DMS 273 treated with DMSO at 0.1 percent for 48 hours (cell line): ENCODE measurements at regions not wholly inside any gene's neighbourhood (a gene's known extent, or its start where the extent isn't known, plus 50 kb on each side); places are given as distances from the start of the nearest gene placed in this dataset.

Source experiments
- DNase-seq: peaks from one replicate; lab custom pipeline; 2025; lab: John Stamatoyannopoulos, UW

DNA sequence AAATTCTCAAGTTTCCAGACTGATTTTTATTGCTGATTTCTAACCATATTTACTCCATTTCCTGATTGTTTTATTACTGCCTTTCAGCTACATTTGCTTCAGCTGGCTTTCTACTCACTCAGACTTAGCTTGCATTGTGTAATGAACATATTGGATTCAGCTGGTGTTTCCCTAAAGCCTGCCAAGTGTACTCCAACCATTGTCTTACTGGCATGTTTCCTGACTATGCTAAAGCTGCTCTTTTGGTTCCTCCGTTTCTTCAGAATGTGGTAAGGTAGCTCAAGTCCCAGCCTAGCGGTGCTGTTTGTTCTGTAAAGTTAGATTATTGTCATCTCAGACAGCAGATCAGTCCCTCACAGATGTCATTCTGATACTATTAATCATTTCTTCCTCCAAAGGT, 53.1 kb upstream of the GLRA2 start:
- DNase-seq, result no peak

DNA sequence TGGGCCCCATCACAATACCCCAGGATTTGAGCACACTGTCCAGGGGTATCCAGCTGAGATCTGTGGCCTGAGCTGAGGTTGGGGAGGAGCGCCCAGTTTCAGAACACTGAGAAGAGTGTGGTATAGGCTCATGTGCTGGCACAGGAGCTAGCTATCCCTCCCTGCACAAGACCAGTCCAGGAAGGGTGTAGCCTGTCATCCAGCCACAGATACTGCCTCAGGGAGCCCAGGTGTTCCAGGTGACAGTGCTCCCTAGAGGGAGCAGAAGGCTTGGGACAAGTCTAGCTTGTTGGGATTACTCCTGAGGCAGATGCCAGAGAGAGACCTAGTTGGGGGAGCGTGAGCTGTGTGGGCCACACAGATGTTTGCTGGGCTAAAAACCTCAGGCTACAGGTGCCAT, 79.6 kb upstream of the GLRA2 start:
- no peak for DNase-seq

DNA sequence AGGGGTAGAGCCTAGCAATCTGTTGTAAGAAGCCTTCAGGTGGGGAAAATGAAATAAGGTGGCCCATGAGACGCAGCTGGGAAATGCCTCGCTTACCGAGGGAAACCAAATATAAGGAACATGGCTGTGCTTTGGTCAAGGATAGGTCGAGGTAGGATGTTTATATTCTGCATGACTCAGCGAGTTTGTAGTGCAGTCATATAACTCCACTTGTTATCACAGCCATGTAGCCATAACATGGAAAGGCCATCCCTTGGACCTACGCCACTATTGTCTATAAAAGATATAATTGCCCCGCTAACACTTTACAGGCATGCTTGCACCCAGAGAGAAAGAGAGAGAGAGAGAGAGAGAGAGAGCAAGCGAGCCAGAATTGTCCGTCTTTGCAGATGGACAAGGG, 80.9 kb upstream of the GLRA2 start:
- DNase-seq, result no peak

DNA sequence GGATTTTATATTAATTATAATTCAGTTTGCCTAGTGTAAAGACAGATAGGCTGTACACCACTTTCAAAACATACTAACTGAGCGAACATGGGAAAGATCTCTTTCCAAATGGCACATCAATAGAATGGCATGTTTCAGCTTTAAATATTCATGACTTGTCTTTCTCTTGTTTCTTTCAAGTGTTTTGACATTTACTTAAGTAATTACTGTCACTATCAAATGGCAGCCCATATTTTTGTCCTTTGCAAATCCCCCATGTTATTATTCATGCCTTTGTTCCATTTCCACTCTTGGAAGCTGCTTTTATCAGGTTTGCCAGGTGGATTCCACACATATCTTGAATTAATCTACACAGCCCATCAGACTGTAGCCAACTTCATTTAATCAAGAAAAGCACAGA, 89.2 kb upstream of the GLRA2 start:
- DNase-seq, result no peak

DNA sequence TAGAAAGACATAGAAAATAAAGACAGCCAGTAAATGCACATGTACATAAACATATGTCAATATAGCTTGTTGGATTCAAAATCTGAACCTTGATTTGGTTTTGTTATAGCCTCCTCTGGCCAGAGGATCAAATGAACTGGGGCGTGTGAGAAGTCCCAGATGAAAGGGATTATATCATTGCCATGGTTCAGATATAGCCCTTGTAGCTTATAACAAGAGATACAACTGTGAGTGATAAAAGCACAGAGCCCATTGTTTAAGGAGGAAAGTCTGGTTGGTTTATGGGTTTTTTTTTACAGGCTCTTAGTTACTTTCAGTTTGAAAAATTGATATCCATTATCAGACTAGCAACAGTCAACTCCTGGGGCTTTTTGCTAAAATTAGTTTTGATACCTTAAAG, 101.7 kb upstream of the GLRA2 start:
- no peak for DNase-seq

DNA sequence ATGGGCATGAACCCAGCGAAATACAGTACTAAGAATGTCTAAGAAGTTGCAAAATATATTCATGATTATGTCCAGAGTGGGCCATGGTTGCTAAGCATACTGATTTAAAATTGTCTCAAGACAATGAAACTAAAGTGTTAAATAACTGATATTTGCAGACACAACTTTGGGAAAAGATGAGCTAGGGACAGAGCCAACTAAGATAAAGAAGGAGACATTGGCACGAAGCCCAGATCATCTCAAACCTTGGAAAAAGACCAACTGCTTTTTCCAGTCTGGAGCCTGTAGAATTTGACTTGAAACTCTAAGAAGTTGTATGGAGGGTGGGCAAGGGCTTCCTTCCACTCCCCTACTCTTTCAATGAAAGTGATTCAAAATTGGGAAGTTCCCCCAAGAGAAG, 108.5 kb upstream of the GLRA2 start:
- DNase-seq, result no peak

DNA sequence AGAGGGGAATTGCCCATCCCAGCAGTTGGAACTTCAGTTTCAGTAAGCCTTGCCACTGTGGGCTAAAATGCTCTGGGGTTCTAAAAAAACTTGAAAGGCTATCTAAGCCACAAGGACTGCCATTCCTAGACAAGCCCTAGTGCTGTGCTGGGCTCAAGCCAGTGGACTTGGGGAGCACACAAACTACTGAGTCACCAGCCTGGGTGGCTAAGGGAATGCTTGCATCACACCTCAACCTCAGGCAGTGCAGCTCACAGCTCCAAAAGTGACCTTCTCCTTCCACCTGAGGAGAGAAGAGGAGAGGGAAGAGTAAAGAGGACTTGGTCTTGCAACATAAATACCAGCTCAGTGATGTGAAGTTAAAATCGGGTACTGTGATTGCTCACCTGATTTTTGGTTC, 116.7 kb upstream of the GLRA2 start:
- DNase-seq, result no peak

DNA sequence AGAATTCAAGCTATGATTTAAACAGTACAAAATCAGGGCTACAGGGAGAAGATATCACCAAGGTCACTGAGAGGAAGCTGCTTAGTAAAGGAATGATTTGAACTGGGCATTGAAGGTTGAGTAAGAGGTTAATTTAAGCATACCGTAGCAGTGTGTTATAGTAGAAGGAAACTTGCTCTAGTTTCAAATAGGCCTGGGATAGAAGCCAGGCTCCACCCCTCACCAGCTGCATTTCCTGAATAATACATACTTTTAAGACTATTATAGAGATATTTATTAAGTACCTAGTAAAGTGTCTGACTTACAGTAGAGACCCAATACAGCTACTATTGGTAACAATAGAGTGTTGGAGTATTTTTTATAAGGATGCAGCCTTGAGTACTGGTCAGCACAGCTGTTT, 118.0 kb upstream of the GLRA2 start:
- DNase-seq, result no peak

DNA sequence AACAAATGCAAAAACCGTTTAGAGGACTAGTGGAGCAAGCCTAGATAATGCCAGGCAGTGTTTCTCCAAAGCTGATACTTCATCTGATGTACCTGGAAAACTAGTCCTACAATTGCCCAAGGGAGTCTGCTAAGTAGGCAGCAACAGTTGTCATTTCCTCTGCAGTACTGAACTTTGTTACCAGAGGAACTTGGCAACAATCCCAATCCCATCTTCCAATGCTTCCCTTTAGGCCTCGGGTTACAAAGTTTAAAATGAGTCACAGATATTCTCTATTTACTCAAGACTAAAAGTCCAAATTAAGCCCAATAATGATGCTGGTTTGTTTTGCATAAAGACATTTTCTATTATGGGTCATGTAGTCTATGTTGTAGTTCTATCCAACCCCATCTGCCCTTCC, 120.0 kb upstream of the GLRA2 start:
- DNase-seq, result no peak

DNA sequence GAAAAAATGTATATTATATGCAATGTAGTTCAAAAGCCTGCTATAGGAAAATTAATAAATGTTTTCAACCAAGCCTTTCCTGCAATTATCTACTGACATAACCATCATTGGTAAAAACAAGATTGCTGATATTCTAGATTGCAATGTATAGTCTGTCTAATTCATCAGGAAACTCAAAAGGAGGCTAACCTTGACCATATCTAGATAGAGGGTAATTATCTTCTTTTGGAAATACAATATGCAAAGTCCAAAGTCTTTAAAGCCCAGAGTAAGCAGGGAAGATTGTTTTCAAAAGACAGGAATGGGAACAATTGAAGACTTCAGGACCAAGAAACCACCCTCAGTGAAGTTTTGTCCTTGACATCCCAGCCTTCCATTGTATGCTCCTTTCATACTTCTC, 123.1 kb upstream of the GLRA2 start:
- DNase-seq, result no peak

DNA sequence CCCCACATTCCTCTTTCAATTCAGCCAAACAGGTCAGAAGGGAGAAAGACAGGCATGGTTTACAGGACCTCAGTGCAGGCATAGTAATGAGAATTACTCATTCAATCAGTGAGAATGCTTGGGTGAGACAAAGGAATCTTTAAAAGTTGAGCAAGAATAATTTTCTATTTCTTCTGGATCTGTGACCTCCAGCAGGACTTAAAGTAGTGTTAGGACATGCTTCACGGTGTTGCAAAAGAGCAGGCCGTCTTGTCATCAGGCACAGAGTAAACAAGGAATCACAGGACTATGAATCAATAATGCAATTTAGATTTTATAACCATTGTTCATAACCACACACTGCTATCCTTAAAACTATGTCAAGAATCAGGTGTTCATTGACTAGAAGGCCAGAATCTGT, 130.6 kb upstream of the GLRA2 start:
- DNase-seq, result no peak

DNA sequence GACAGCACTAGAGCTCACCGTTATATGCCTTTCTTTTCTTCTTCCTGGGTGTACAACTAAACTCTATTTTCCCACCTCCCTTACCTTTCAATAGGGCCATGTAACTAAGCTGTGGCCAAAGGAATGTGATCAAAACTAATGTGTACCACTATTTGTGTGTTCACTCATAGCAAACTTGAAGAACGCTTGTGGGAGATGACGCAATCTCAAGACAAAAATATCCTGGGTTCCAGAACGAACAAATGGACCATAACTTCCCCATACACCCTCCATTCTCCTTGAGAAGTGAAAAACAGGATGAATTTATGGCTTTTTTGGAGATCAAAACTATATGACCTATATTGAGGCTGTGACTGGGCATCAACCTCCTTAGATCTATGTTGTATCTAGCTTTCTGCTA, 139.7 kb upstream of the GLRA2 start:
- no peak for DNase-seq

DNA sequence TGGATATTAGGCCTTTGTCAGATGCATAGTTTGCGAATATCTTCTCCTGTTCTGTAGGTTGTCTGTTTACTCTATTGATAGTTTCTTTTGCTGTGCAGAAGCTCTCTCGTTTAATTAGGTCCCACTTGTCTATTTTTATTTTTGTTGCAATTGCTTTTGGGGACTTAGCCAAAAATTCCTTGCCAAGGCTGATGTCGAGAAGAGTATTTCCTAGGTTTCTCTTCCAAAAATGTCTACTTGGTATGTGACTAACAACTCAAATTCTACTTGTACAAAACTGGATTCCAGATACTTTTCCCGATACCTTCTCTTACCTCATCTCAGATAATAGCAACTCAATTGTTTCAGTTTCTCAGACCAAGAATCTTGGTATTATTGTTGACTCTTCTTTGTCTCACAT, 142.4 kb upstream of the GLRA2 start:
- DNase-seq, result no peak

DNA sequence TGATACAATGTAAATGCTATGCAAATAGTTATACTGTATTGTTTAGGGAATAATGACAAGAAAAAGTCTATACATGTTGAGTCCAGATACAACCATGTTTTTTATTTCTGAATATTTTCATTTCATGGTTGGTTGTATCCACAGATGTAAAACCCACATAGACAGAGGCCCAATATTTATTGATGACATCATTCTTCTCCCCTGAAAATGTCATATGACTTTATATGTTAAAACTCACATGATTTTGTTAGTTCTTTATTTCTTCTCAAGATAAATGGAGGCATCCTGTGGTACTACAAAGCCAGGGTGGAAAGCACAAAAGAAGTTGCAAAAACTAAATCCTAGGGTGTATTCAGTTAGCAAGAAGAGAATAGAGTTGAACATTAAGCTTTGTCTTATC, 149.3 kb upstream of the GLRA2 start:
- no peak for DNase-seq

DNA sequence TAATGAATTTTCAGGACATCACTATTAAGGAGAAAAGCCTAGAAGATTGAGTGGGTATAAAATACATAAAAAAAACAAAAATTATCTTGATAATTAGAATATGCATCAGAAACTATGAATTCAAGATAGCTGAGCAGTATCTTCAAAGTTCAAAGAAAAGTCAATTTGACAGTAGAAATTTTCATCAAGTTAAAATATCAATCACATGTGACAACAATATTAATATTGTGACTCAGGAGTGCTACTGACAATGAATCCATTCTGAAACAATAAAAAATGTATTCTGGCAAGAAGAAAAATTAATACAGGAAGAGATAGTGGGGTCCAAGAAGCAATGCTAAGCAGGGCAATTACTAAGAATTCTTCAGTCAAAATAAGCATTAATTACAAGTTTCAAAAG, 151.9 kb upstream of the GLRA2 start:
- no peak for DNase-seq

DNA sequence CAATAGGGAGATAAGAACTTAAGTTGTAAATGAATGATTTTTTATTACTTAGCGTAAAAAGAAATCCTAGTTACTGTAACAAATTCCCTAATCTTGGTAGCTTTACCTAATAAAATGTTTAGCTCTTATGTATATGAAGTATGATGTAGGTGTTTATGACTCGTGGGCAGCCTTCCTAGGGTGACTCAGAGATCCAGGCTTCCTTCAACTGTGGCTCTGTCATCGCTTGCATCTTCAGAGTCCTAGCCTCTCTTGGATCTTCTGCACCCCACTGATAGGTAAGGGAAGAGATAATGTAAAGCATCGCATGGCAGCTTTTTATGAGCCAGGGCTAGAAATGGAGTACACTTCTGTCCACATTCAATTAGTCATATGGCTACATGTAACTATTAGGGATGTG, 165.6 kb upstream of the GLRA2 start:
- no peak for DNase-seq

DNA sequence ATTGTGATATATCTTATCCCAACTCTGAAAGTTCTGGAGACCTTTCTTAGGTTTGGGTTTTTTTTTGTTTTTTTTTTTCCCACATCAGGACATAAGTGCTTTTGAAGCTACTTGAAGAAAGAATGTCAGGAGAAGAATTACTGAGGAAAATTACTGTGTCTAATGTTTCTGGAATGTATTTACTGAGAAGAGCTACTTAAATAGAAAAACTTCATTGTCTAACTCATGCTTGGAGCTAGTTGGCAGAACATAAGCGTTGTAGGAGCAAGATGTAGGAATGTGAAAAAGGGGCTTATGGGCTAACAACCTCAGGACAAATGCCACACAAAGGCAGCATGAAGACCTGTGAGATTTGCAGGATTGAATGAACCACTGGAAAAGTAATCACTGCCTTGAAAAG, 166.6 kb upstream of the GLRA2 start:
- DNase-seq, result no peak

DNA sequence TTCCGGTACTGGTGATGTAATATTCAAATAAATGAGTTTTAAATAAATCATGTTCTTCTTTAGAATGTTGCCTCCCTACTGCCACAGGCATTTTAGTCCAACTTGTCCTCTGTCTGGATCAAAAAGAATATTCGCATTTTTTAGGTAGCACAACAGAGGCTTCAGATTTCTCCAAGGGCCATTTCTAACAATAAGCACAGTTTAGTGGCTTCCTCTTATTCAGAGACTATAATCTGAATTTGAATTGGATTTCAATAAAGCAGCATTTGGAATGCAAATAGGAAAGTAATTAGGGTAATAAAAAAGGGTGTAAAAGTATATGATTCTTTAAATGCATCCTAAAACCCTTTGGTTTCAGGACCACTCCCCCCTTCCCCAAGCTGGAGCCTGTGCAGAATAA, 167.9 kb upstream of the GLRA2 start:
- DNase-seq, result no peak

DNA sequence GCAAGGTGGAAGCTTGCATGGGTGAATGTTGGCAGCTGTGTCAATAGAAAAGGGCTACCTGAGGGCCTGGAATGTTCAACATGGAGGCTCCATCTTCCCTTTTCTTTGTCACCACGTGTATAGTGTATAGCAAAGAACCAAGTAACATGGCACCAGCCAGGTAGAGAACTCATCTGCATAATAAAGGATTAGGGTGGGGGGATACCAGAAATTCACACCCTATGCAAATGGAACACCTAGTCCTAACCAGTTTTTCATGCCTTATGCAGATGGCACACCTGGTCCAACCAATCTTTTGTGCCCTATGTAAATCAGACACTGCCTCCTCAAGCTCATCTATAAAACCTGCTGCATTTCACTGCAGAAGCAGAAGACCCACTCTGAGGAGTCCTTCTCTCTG, 169.6 kb upstream of the GLRA2 start:
- DNase-seq, result no peak

DNA sequence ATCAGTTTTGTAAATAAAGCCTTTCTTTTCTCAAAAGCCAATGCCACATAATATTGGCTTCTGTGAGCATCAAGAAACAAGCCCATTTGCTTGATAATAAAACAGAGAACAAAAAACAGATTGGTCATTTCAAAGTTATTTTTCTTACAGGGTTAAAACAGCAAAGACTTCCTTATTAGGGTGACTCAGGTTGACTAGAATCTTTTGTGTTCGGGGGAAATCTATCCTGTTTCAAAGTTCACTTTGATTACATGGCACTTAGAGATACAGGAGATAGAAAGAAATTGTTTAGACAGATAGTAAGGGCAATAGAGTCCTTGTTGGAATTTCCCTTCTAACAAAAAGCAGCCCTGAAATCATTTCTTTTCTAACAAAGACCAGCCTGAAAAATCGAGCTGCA, 170.0 kb upstream of the GLRA2 start:
- DNase-seq, result no peak

DNA sequence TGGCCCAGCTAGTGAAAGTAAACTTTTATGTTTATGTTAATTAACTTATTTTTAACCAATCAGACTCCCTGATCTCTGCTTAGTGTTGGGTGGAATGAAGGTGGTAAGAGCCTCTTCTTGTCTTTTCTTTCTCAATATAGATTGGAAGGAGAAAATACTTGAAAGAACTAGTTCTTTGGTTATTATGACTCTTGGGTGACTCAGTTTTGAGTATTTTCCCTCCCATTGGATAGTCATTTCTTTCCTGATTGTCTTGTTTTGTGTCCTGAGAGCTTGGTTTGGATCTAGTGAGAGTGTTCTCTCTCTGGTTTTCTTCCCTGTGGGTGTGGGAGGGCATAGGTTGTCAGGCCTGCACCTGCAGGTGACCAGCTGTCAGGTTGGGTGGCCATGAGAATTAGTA, 172.0 kb upstream of the GLRA2 start:
- no peak for DNase-seq

DNA sequence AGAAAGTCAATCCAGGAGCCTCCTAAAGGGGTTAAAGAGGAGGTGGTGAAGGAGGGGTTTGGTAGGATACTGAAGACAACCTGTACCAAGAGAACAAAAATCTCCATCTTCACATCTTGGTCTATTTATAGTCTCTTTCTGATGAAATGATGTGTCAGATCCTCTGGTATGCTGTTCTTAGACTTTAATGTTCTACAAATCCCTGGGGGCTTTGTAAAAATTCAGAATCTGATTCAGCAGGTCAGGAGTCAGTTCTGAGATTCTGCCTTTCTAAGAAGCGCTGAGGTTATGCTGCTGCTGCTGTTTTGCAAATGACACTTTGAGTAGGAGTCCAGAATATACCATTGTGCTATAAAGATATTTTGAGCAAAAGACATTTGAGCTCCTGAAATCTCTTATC, 172.9 kb upstream of the GLRA2 start:
- no peak for DNase-seq

DNA sequence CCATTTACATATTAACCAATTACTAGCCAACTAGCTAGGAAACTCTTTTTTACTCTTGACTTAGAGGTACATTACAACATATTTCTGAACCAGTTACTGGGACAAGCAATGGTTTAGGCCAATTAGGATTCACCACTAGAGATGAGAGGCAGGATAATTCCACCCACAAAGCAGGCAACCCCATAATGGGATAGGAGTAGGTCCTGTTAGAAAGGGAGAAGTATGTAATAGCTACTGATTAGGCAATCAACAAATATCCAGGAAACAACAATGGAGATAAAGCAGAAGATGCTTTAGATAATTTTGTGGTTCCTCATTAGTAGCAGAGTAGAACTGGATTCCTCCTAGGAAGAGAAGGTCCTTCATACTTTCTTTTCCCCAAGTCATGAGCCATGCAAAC, 173.8 kb upstream of the GLRA2 start:
- no peak for DNase-seq

DNA sequence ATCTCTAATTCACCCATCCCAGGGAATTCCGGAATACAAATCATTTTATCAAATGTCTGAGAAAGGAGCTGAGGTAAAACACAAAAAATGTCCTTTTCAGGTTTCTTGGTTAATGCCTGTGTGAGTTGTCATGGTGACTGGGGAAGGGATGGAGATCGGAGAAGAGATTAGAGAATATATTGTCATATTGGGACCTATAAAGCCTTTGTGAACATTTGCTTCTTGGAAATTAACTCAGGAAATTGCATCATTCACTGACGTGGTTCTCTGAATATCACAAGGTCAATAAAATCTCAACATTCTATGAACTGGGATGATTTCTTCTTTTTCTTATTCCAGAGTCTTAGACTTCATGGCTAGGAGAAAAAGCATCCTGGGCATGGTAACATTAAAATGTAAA, 174.8 kb upstream of the GLRA2 start:
- DNase-seq, result no peak

DNA sequence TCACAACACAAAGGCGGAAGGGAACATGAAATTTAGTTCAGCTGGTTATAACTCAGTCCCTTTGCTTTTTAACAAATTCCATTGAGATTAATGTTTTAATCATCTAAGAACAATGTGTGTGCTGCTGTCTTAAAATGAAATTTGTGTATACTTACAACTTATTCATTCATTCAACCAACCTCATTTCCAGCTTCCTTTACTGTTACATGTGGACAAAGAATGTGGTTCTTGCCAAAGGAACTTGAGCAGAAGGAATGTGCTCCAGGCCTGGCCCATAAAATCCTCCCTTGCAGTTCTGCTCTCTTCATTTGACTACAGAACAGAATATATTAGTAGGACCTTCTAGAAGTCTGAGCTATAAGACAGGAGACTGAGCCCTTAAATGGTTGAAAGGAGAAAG, 176.8 kb upstream of the GLRA2 start:
- DNase-seq, result no peak
